ENCODE measurements at regions not wholly inside any gene's neighbourhood (a gene's known extent, or its start where the extent isn't known, plus 50 kb on each side); places are given as distances from the start of the nearest gene placed in this dataset.

- TF ChIP-seq CTCF (IDR thresholded peaks at IDR 0.05) (no peak), POLR2A (IDR thresholded peaks at IDR 0.05) (no peak)
Measured at GRCh38 chr3:40871394-40871793, 327.9 kb upstream of the CTNNB1 start.

All from heart left ventricle (tissue), 13 donors.